IMR-90 (cell line): ENCODE measurements at regions not wholly inside any gene's neighbourhood (a gene's known extent, or its start where the extent isn't known, plus 50 kb on each side); places are given as distances from the start of the nearest gene placed in this dataset.

Experiments
- ATAC-seq: fragments of 200-7000 bp; cut with Tn5 transposase; 2 replicates; pipeline ENCODE4 v1.9.1; 2020; ENCODE audit warnings: low read depth, mild to moderate bottlenecking, moderate library complexity
- BruUV-seq: library from RNA; stranded (reverse); fragments of 400-500 nt; replicated peaks from 2 replicates; lab custom pipeline; 2021; lab: Mats Ljungman, UMichigan
- CTCF ChIA-PET: fragments of 300-600 bp; formaldehyde crosslinking; extraction: SDS; loops from one replicate; lab custom pipeline; 2021; ENCODE audit warnings: antibody characterized with exemption; lab: Yijun Ruan, JAX
- POLR2A ChIA-PET: fragments of 300-600 bp; sonication (Branson Sonifier 250); formaldehyde crosslinking; loops from one replicate; lab custom pipeline; 2022; ENCODE audit warnings: antibody characterized with exemption; ENCODE audit not compliant: unreplicated experiment; lab: Charles Lee
- DNase-seq: peaks from one replicate; pipeline ENCODE4 v3.0.0; 2013
- H2AFZ ChIP-seq: replicated peaks from 2 replicates; pipeline ENCODE3; 2013; ENCODE audit warnings: low read length, mild to moderate bottlenecking; ENCODE audit not compliant: poor library complexity
- H2AK5ac ChIP-seq: 2 replicates; pipeline ENCODE4 v1.6.1; 2013; ENCODE audit warnings: low read depth, low read length, inconsistent platforms
- H2AK9ac ChIP-seq: replicated peaks from 2 replicates; pipeline ENCODE3; 2013; ENCODE audit warnings: mild to moderate bottlenecking, low read depth, low read length, moderate library complexity; ENCODE audit not compliant: poor library complexity
- H2BK120ac ChIP-seq: 2 replicates; pipeline ENCODE4 v1.6.1; 2013; ENCODE audit warnings: low read depth, low read length, inconsistent platforms
- H2BK15ac ChIP-seq: 3 replicates; pipeline ENCODE4 v1.6.1; 2013; ENCODE audit warnings: low read depth, low read length, inconsistent platforms
- H2BK20ac ChIP-seq: 2 replicates; pipeline ENCODE4 v1.6.1; 2013; ENCODE audit warnings: low read depth, mild to moderate bottlenecking, inconsistent platforms, low read length, moderate library complexity
- H2BK5ac ChIP-seq: 2 replicates; pipeline ENCODE4 v1.6.1; 2013; ENCODE audit warnings: mild to moderate bottlenecking, low read depth, low read length, inconsistent platforms; ENCODE audit not compliant: poor library complexity, severe bottlenecking
- H3K14ac ChIP-seq: replicated peaks from 2 replicates; pipeline ENCODE4 v1.6.1; 2013; ENCODE audit warnings: low read depth, low read length, inconsistent platforms
- H3K18ac ChIP-seq: 2 replicates; pipeline ENCODE4 v1.6.1; 2013; ENCODE audit warnings: low read depth, low read length, control low read depth
- H3K23ac ChIP-seq: 2 replicates; pipeline ENCODE4 v1.6.1; 2013; ENCODE audit warnings: low read depth, low read length, inconsistent platforms
- H3K27ac ChIP-seq: 2 replicates; pipeline ENCODE4 v1.5.1; 2013; ENCODE audit warnings: mild to moderate bottlenecking, control low read depth, low read length; ENCODE audit not compliant: insufficient read depth
- H3K27me3 ChIP-seq: 2 replicates; pipeline ENCODE4 v1.6.1; 2013; ENCODE audit warnings: low read length; ENCODE audit not compliant: control insufficient read depth, insufficient read depth
- H3K36me3 ChIP-seq: 2 replicates; pipeline ENCODE4 v1.6.1; 2013; ENCODE audit warnings: low read length, mixed read lengths; ENCODE audit not compliant: control insufficient read depth, insufficient read depth
- H3K4ac ChIP-seq: 2 replicates; pipeline ENCODE4 v1.6.1; 2013; ENCODE audit warnings: low read depth, low read length, inconsistent platforms
- H3K4me1 ChIP-seq: 2 replicates; pipeline ENCODE4 v1.6.1; 2013; ENCODE audit warnings: low read length, mixed read lengths; ENCODE audit not compliant: control insufficient read depth, insufficient read depth
- H3K4me2 ChIP-seq: 2 replicates; pipeline ENCODE4 v1.6.1; 2013; ENCODE audit warnings: low read depth, mild to moderate bottlenecking, control low read depth, low read length, moderate library complexity
- H3K4me3 ChIP-seq: 2 replicates; pipeline ENCODE4 v1.5.1; 2013; ENCODE audit warnings: low read depth, mild to moderate bottlenecking, control low read depth, low read length, moderate library complexity; ENCODE audit not compliant: insufficient read depth
- H3K56ac ChIP-seq: 2 replicates; pipeline ENCODE4 v1.6.1; 2013; ENCODE audit warnings: low read length, inconsistent platforms; ENCODE audit not compliant: insufficient read depth; ENCODE audit errors: extremely low read depth
- H3K79me1 ChIP-seq, 2 experiments: 2 replicates each; pipeline ENCODE4 v1.6.1; 2013; ENCODE audit warnings: low read length in 2 of 2, inconsistent platforms in 1 of 2, low read depth in 1 of 2
- H3K9ac ChIP-seq: 2 replicates; pipeline ENCODE4 v1.6.1; 2013; ENCODE audit warnings: low read depth, low read length, control low read depth
- H3K9me1 ChIP-seq: 2 replicates; pipeline ENCODE4 v1.6.1; 2013; ENCODE audit warnings: low read length, inconsistent platforms; ENCODE audit not compliant: insufficient read depth
- H3K9me3 ChIP-seq: 2 replicates; pipeline ENCODE4 v1.6.1; 2013; ENCODE audit warnings: low read length; ENCODE audit not compliant: control insufficient read depth, insufficient read depth
- H4K20me1 ChIP-seq: 2 replicates; pipeline ENCODE4 v1.6.1; 2013; ENCODE audit warnings: low read length, inconsistent platforms; ENCODE audit not compliant: insufficient read depth
- H4K5ac ChIP-seq: 2 replicates; pipeline ENCODE4 v1.6.1; 2013; ENCODE audit warnings: mild to moderate bottlenecking, low read depth, low read length, control low read depth
- H4K8ac ChIP-seq, 2 experiments: 2 replicates each; pipeline ENCODE4 v1.6.1; 2013; ENCODE audit warnings: low read depth in 2 of 2, low read length in 2 of 2, control low read depth in 1 of 2, inconsistent platforms in 1 of 2
- H4K91ac ChIP-seq: 2 replicates; pipeline ENCODE4 v1.6.1; 2013; ENCODE audit warnings: low read depth, low read length, inconsistent platforms; ENCODE audit not compliant: insufficient read depth
- BHLHE40 ChIP-seq: fragments of 150-350 bp; IDR thresholded peaks from 2 replicates; pipeline ENCODE4 v1.6.1; 2016; ENCODE audit warnings: mild to moderate bottlenecking, low read depth, low read length
- CEBPB ChIP-seq: IDR thresholded peaks from 2 replicates; pipeline ENCODE4 v1.6.1; 2012; ENCODE audit warnings: low read depth, low read length, improper control_type of control experiment
- CHD1 ChIP-seq: IDR thresholded peaks from 2 replicates; pipeline ENCODE4 v1.6.1; 2012; ENCODE audit warnings: low read depth, low read length, improper control_type of control experiment
- ELK1 ChIP-seq: fragments of 150-350 bp; IDR thresholded peaks from 2 replicates; pipeline ENCODE4 v1.6.1; 2016; ENCODE audit warnings: low read depth, mild to moderate bottlenecking, low read length, moderate library complexity, borderline replicate concordance
- FOS ChIP-seq: fragments of 150-350 bp; IDR thresholded peaks from 2 replicates; pipeline ENCODE4 v1.6.1; 2016; ENCODE audit warnings: low read depth, low read length
- MAFK ChIP-seq: IDR thresholded peaks from 2 replicates; pipeline ENCODE4 v1.6.1; 2012; ENCODE audit warnings: low read depth, low read length, improper control_type of control experiment
- MAZ ChIP-seq: IDR thresholded peaks from 2 replicates; pipeline ENCODE4 v1.6.1; 2012; ENCODE audit warnings: low read depth, mild to moderate bottlenecking, low read length, improper control_type of control experiment, moderate library complexity, borderline replicate concordance
- MXI1 ChIP-seq: IDR thresholded peaks from 2 replicates; pipeline ENCODE4 v1.6.1; 2012; ENCODE audit warnings: low read depth, mild to moderate bottlenecking, low read length, moderate library complexity, borderline replicate concordance
- NFE2L2 ChIP-seq: fragments of 150-350 bp; IDR thresholded peaks from 2 replicates; pipeline ENCODE4 v1.6.1; 2016; ENCODE audit warnings: low read depth, mild to moderate bottlenecking, low read length
- POLR2A ChIP-seq: IDR thresholded peaks from 2 replicates; pipeline ENCODE4 v1.6.1; 2012; ENCODE audit warnings: mild to moderate bottlenecking, low read depth, low read length
- RAD21 ChIP-seq: IDR thresholded peaks from 2 replicates; pipeline ENCODE4 v1.6.1; 2012; ENCODE audit warnings: low read length, improper control_type of control experiment
- RCOR1 ChIP-seq: IDR thresholded peaks from 2 replicates; pipeline ENCODE4 v1.6.1; 2012; ENCODE audit warnings: mild to moderate bottlenecking, low read length, improper control_type of control experiment; ENCODE audit not compliant: insufficient replicate concordance
- RFX5 ChIP-seq: IDR thresholded peaks from 2 replicates; pipeline ENCODE4 v1.8.0; 2012; ENCODE audit warnings: low read depth, mild to moderate bottlenecking, low read length, moderate library complexity
- WGBS, 2 experiments: methylation state at CpG; one replicate each; pipeline versions ENCODE4 v1.1.5 to v1.1.7; 2013; ENCODE audit warnings: missing lambda C conversion rate in 2 of 2; ENCODE audit not compliant: insufficient read length in 1 of 2; ENCODE audit errors: extremely low coverage in 2 of 2; 5-methylcytosine and 5-hydroxymethylcytosine counted together
- dilution Hi-C: fragments of 300-500 bp; cut with HindIII; formaldehyde crosslinking; loops from one replicate; pipeline ENCODE4 v1.14.3; 2018; ENCODE audit warnings: low sequenced_read_pairs; ENCODE audit not compliant: unreplicated experiment
- in situ Hi-C: fragments of 300-500 bp; cut with MboI; formaldehyde crosslinking; loops from 3 replicates; pipeline ENCODE4 v1.14.3; 2019; ENCODE audit warnings: low sequenced_read_pairs, inconsistent platforms, mixed read lengths
- intact Hi-C: fragments of 100-400 bp; cut with micrococcal nuclease; formaldehyde crosslinking; loops from 2 replicates; pipeline ENCODE4 v1.10.0; 2022

- dilution Hi-C loops (no loop called here), in situ Hi-C loops (loop anchor here (25.0 kb wide), 1 partner anchor 1623 kb away; no protein-coding TSS in a partner anchor), intact Hi-C loops (no loop called here)
- TF ChIP-seq CEBPB, result no peak
- TF ChIP-seq FOS, result no peak
- TF ChIP-seq RAD21, result no peak
- TF ChIP-seq CHD1, result no peak
- no peak for TF ChIP-seq NFE2L2
- TF ChIP-seq RCOR1, result no peak
- no peak for TF ChIP-seq ELK1
- no peak for TF ChIP-seq MAFK
- no peak for TF ChIP-seq RFX5
- no peak for TF ChIP-seq MAZ
- TF ChIP-seq BHLHE40, result no peak
- TF ChIP-seq POLR2A, result no peak
- no peak for TF ChIP-seq MXI1
- H3K4me2 ChIP-seq, result no peak overlapping the region
- no peak overlapping the region for H4K8ac ChIP-seq
- ChIA-PET CTCF (no interaction called here), POLR2A (no interaction called here)
- no peak overlapping the region for H3K18ac ChIP-seq
- BruUV-seq, result no TSS peak
- H3K23ac ChIP-seq, result no peak overlapping the region
- H3K79me1 ChIP-seq, result no peaks in the 10 kb centered on the region
- H4K20me1 ChIP-seq, result no peaks in the 10 kb centered on the region
- H2AK5ac ChIP-seq, result no peak overlapping the region
- H3K4ac ChIP-seq, result no peak overlapping the region
- no peak overlapping the region for H2BK15ac ChIP-seq
- ATAC-seq, result no peak
- H3K4me3 ChIP-seq, result no peak overlapping the region
- H2BK120ac ChIP-seq, result no peak overlapping the region
- no peaks in the 10 kb centered on the region for H3K36me3 ChIP-seq
- no peaks in the 10 kb centered on the region for H3K27me3 ChIP-seq
- WGBS, 2 experiments, result no CpG with 5 or more reads among the region's 1 CpG
- H3K9me3 ChIP-seq, result no peaks in the 10 kb centered on the region
- no peak overlapping the region for H4K5ac ChIP-seq
- no peak overlapping the region for H4K91ac ChIP-seq
- H3K9ac ChIP-seq, result no peak overlapping the region
- H3K56ac ChIP-seq, result no peak overlapping the region
- H3K9me1 ChIP-seq, result no peaks in the 10 kb centered on the region
- no peak overlapping the region for H3K14ac ChIP-seq
- no peak for DNase-seq
- H2AFZ ChIP-seq, result no peak overlapping the region
- no peak overlapping the region for H2AK9ac ChIP-seq
- no peak overlapping the region for H3K27ac ChIP-seq
- no peak overlapping the region for H2BK5ac ChIP-seq
- no peak overlapping the region for H2BK20ac ChIP-seq
- no peaks in the 10 kb centered on the region for H3K4me1 ChIP-seq
Measured at GRCh38 chr3:118635711-118636110, 398.9 kb downstream of the IGSF11 start.
